Spleen (tissue), 11 donors: ENCODE measurements at regions not wholly inside any gene's neighbourhood (a gene's known extent, or its start where the extent isn't known, plus 50 kb on each side); places are given as distances from the start of the nearest gene placed in this dataset.

ENCODE experiments used
- DNase-seq: peaks from one replicate; pipeline ENCODE4 v3.0.0-alpha.2; 2020
- H3K27ac ChIP-seq, 8 donors: fragments of 200-600 bp; sonication (generic) in 7 of 8; 1 replicate in 4 of 8; 2 replicates in 4 of 8; pipeline versions ENCODE4 v1.5.0 to v1.8.0; 2016 to 2021; ENCODE audit warnings: inconsistent platforms in 4 of 8, mild to moderate bottlenecking in 4 of 8, moderate library complexity in 1 of 8
- H3K27me3 ChIP-seq, 7 donors: fragments of 200-600 bp; sonication (generic) in 6 of 7; replicated peaks in 1 of 7; 1 replicate in 4 of 7; 2 replicates in 3 of 7; pipeline versions ENCODE4 v1.5.0 to v1.8.0; 2016 to 2021; ENCODE audit warnings: inconsistent platforms in 3 of 7, mild to moderate bottlenecking in 1 of 7
- H3K36me3 ChIP-seq, 6 donors: fragments of 200-600 bp; sonication (generic) in 5 of 6; 1 replicate in 4 of 6; 2 replicates in 2 of 6; pipeline versions ENCODE4 v1.5.0 to v1.8.0; 2016 to 2021; ENCODE audit warnings: inconsistent platforms in 2 of 6
- H3K4me1 ChIP-seq, 6 donors: fragments of 200-600 bp; sonication (generic) in 5 of 6; 1 replicate in 3 of 6; 2 replicates in 3 of 6; pipeline versions ENCODE4 v1.5.0 to v1.8.0; 2016 to 2021; ENCODE audit warnings: inconsistent platforms in 3 of 6
- H3K4me3 ChIP-seq, 8 donors: fragments of 200-600 bp; sonication (generic) in 7 of 8; 1 replicate in 4 of 8; 2 replicates in 4 of 8; pipeline versions ENCODE4 v1.5.0 to v1.8.0; 2016 to 2021; ENCODE audit warnings: inconsistent platforms in 4 of 8, mild to moderate bottlenecking in 4 of 8, moderate library complexity in 2 of 8
- H3K9me3 ChIP-seq, 8 donors: fragments of 200-600 bp; sonication (generic) in 7 of 8; 1 replicate in 4 of 8; 2 replicates in 4 of 8; pipeline versions ENCODE4 v1.5.0 to v1.8.0; 2016 to 2021; ENCODE audit warnings: inconsistent platforms in 4 of 8
- POLR2A ChIP-seq, 3 donors: fragments of 450-650 bp; IDR thresholded peaks; one replicate each; pipeline ENCODE4 v1.5.1; 2017; ENCODE audit warnings: antibody characterized with exemption in 3 of 3, mild to moderate bottlenecking in 1 of 3
- POLR2AphosphoS5 ChIP-seq, 3 donors: sonication (generic); formaldehyde crosslinking; IDR thresholded peaks; one replicate each; pipeline ENCODE4 v1.5.1; 2017; ENCODE audit warnings: antibody characterized with exemption in 3 of 3
- WGBS, 5 donors: extraction: QIAGEN DNeasy Blood & Tissue Kit in 3 of 5; methylation state at CpG; one replicate each; pipeline versions ENCODE4 v1.1.5 to v1.1.7; 2013 to 2018; 5-methylcytosine and 5-hydroxymethylcytosine counted together
- intact Hi-C: fragments of 100-400 bp; cut with DNase I; formaldehyde crosslinking; loops from one replicate; pipeline ENCODE4 v1.15.0; 2023; ENCODE audit warnings: low total_unique reads
- TF ChIP-seq, protein P1 (sequence below), 11 experiments: fragments of 200-600 bp in 7 of 11; fragments of 450-650 bp in 4 of 11; sonication (generic) in 4 of 11; IDR thresholded peaks in 8 of 11; conservative IDR thresholded peaks in 3 of 11; 1 replicate in 7 of 11; 2 replicates in 4 of 11; pipeline versions ENCODE4 v1.4.0 to v1.8.0; 2016 to 2021; ENCODE audit warnings: antibody characterized with exemption in 11 of 11, inconsistent platforms in 4 of 11, mild to moderate bottlenecking in 1 of 11
- donor health status: healthy with polysubstance abuse.
- donor health status: DM: no; HTN: no; CAD: no; lungs with moderate emphysema.
- donor health status: DM: no; HTN: no; CAD: no.
- donor health status: Bipolar disorder and iron deficiency.
- donor health status: healthy.
- donor health status: DM: no; HTN: no; CAD: no.
- donor health status: DM: yes; HTN: yes; CAD: no.

DNA sequence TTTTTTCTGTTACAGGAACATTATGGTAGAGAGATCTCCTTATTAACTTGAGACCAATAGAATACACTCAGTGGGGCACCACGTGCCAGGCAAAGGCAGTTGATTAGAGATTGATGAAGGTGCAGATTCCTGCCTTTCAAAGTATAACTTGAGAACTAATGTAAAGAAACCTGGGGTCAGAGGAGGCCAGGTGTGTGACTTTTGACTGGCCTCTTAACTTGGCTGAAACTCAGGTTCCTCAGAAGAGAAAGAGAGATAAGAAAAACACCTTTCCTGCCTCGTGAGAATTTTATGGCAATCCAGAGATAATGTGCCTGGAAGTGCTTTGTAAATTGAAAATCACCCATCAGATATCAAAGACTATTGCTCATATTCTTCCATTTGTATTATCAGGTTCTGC lies 110.7 kb upstream of the GZMB start:
- no peak for DNase-seq
- Histone ChIP-seq H3K27ac (no peak overlapping the region), H3K27me3 (peaks cover 0 to 3% (median 0%) of the 10 kb centered on the region in 7 donors), H3K9me3 (peaks cover 0 to 5% (median 0%) of the 10 kb centered on the region in 8 donors), H3K4me1 (no peaks in the 10 kb centered on the region), H3K36me3 (no peaks in the 10 kb centered on the region), H3K4me3 (no peak overlapping the region)
- 52 to 65% (median 62%) methylated on average over 2 of the region's 2 CpGs for WGBS, 5 donors
- intact Hi-C loops = no loop called here
- TF ChIP-seq, protein P1, sequence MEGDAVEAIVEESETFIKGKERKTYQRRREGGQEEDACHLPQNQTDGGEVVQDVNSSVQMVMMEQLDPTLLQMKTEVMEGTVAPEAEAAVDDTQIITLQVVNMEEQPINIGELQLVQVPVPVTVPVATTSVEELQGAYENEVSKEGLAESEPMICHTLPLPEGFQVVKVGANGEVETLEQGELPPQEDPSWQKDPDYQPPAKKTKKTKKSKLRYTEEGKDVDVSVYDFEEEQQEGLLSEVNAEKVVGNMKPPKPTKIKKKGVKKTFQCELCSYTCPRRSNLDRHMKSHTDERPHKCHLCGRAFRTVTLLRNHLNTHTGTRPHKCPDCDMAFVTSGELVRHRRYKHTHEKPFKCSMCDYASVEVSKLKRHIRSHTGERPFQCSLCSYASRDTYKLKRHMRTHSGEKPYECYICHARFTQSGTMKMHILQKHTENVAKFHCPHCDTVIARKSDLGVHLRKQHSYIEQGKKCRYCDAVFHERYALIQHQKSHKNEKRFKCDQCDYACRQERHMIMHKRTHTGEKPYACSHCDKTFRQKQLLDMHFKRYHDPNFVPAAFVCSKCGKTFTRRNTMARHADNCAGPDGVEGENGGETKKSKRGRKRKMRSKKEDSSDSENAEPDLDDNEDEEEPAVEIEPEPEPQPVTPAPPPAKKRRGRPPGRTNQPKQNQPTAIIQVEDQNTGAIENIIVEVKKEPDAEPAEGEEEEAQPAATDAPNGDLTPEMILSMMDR (IDR thresholded peaks at IDR 0.05 in 8 of 11, conservative IDR thresholded peaks at IDR 0.05 in 3 of 11) = no peak
- TF ChIP-seq POLR2A (IDR thresholded peaks at IDR 0.05) = no peak

DNA sequence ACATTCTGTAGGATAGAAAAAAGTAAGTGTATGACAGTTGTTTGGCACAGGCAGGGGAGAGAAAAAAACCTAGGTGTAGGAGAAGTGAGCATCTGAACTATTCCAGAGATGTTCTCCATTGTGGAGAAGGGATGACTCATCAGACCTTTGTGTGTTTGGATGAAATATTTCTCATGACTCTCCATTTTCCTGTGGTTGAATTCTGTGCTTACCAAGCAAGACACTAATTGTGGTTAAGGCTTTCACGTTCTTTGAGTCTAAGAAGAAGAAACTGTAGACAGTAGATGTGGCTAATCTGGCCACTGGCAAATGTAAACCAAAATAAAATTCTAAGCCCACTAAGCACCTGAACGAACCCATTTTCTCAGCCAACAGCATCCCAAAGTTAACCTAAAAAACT lies 107.9 kb upstream of the GZMB start:
- Histone ChIP-seq H3K4me1 (no peaks in the 10 kb centered on the region), H3K9me3 (no peaks in the 10 kb centered on the region), H3K27ac (no peak overlapping the region), H3K27me3 (peaks cover 0 to 8% (median 0%) of the 10 kb centered on the region in 7 donors), H3K4me3 (no peak overlapping the region), H3K36me3 (no peaks in the 10 kb centered on the region)
- no peak for TF ChIP-seq POLR2A (IDR thresholded peaks at IDR 0.05)
- no peak for TF ChIP-seq POLR2AphosphoS5 (IDR thresholded peaks at IDR 0.05)
- TF ChIP-seq, protein P1 (IDR thresholded peaks at IDR 0.05 in 8 of 11, conservative IDR thresholded peaks at IDR 0.05 in 3 of 11) = no peak
- intact Hi-C loops = no loop called here
- no peak for DNase-seq
- 41 to 54% (median 41%) methylated on average over 2 of the region's 2 CpGs for whole genome bisulfite sequencing, 5 donors

DNA sequence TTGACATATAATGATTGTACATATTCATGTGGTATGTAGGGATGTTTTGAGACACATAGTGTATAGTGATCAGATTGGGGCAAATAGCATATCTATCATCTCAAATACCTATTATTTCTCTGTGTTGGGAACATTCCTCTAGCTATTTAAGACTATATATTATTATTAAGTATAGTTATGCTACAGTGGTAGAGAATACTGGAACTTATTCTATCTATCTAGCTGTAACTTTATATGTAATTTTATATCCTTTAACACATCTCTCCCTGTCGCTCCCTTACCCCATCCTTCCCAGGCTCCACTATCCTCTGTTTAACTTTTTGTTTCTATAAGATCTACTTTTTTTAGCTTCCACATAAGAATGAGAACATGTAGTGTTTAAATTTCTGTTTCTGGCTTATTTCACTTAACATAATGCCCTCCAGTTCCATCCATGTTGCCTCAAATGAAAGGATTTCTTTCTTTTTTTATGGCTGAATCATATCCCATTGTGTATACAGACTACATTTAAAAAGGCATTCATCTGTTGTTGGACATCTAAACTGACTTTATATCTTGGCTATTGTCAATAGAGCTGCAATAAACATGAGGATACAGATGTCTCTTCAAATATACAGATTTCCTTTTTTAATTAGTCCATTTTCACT lies 102.1 kb upstream of the GZMB start:
- 0 to 96% (median 65%) methylated on average over 1 of the region's 1 CpG for WGBS, 5 donors
- peaks cover 0 to 5% (median 0%) of the 10 kb centered on the region in 8 donors for H3K9me3 ChIP-seq
- intact Hi-C loops = no loop called here

DNA sequence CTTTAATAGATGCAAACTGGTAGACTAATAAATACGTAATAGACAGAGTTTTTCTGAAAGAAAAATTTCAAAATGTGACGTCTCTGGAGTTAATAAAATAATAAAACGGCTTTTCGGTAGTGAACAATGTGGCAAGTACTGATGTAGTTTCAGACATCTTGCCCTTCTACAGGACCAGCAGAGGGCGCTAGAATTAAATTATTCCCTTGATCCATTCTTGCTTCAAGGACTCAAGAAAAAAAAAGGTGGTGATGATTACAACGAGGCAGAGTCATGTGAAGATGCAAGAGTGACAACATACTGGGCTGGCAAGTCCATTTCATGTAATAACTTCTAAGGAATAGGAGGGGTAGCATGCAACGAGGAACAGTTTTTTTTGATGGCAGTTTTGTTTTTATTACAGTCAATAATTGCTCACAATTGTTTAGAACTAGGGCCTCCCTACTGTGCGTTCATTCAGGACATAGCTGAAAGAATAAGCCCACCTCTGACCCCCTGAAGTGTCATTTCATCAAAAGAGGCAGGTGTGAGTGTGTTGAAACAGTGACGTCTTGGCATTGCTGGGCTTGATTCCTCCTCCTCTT lies 101.0 kb upstream of the GZMB start:
- intact Hi-C loops = loop anchor here (5.0 kb wide), 1 partner anchor 417 kb away; no protein-coding TSS in a partner anchor

More for the DNA sequence above, 102.1 kb upstream of the GZMB start:
- H3K27ac ChIP-seq = no peak overlapping the region
- peaks cover 0 to 9% (median 0%) of the 10 kb centered on the region in 7 donors for H3K27me3 ChIP-seq
- H3K4me3 ChIP-seq = no peak overlapping the region
- no peak for DNase-seq
- TF ChIP-seq, protein P1 (IDR thresholded peaks at IDR 0.05 in 8 of 11, conservative IDR thresholded peaks at IDR 0.05 in 3 of 11) = no peak
- TF ChIP-seq POLR2A (IDR thresholded peaks at IDR 0.05) (no peak), POLR2AphosphoS5 (IDR thresholded peaks at IDR 0.05) (no peak)
- no peaks in the 10 kb centered on the region for H3K36me3 ChIP-seq
- no peaks in the 10 kb centered on the region for H3K4me1 ChIP-seq

More for the DNA sequence above, 101.0 kb upstream of the GZMB start:
- peaks cover 0 to 9% (median 0%) of the 10 kb centered on the region in 7 donors for H3K27me3 ChIP-seq
- no peak for TF ChIP-seq POLR2AphosphoS5 (IDR thresholded peaks at IDR 0.05)
- TF ChIP-seq, protein P1 (IDR thresholded peaks at IDR 0.05 in 8 of 11, conservative IDR thresholded peaks at IDR 0.05 in 3 of 11) = peak in 9 of 11 experiments; percentile 32 to 71 (median 60)
- WGBS, 5 donors = 30 to 38% (median 33%) methylated on average over 9 of the region's 9 CpGs
- H3K9me3 ChIP-seq = peaks cover 0 to 5% (median 0%) of the 10 kb centered on the region in 8 donors
- no peaks in the 10 kb centered on the region for H3K36me3 ChIP-seq
- no peaks in the 10 kb centered on the region for H3K4me1 ChIP-seq
- H3K27ac ChIP-seq = no peak overlapping the region
- DNase-seq = no peak
- H3K4me3 ChIP-seq = no peak overlapping the region
